Liver (tissue), 8 donors: ENCODE measurements at regions not wholly inside any gene's neighbourhood (a gene's known extent, or its start where the extent isn't known, plus 50 kb on each side); places are given as distances from the start of the nearest gene placed in this dataset.

Experiments used
- DNase-seq: peaks from one replicate; pipeline ENCODE4 v3.0.0-alpha.2; 2017; ENCODE audit warnings: low spot score
- H3K27ac ChIP-seq, 2 donors: one replicate each; pipeline ENCODE4 v1.7.0; 2013; ENCODE audit warnings: inconsistent platforms in 2 of 2, low read length in 2 of 2, control low read depth in 1 of 2, low read depth in 1 of 2, mild to moderate bottlenecking in 1 of 2
- H3K27me3 ChIP-seq, 4 donors: one replicate each; pipeline versions ENCODE4 v1.6.1 to v1.7.0; 2013; ENCODE audit warnings: low read length in 3 of 4, inconsistent platforms in 1 of 4, mild to moderate bottlenecking in 1 of 4, moderate library complexity in 1 of 4; ENCODE audit not compliant: control insufficient read depth in 4 of 4, insufficient read depth in 4 of 4
- H3K36me3 ChIP-seq, 4 donors: one replicate each; pipeline versions ENCODE4 v1.6.1 to v1.7.0; 2013; ENCODE audit warnings: low read length in 3 of 4, mild to moderate bottlenecking in 3 of 4, low read depth in 1 of 4, moderate library complexity in 1 of 4; ENCODE audit not compliant: control insufficient read depth in 4 of 4, insufficient read depth in 3 of 4
- H3K4me1 ChIP-seq, 4 donors: one replicate each; pipeline versions ENCODE4 v1.6.1 to v1.7.0; 2013; ENCODE audit warnings: low read length in 3 of 4, mild to moderate bottlenecking in 3 of 4, moderate library complexity in 1 of 4; ENCODE audit not compliant: control insufficient read depth in 4 of 4, insufficient read depth in 4 of 4
- H3K4me3 ChIP-seq, 3 donors: one replicate each; pipeline versions ENCODE4 v1.6.1 to v1.7.0; 2013; ENCODE audit warnings: low read length in 3 of 3, control low read depth in 1 of 3, low read depth in 1 of 3, mild to moderate bottlenecking in 1 of 3
- H3K9ac ChIP-seq, 2 donors: one replicate each; pipeline ENCODE4 v1.7.0; 2013; ENCODE audit warnings: low read length in 2 of 2, mild to moderate bottlenecking in 2 of 2, moderate library complexity in 2 of 2, control low read depth in 1 of 2, low read depth in 1 of 2
- H3K9me3 ChIP-seq, 4 donors: one replicate each; pipeline versions ENCODE4 v1.6.1 to v1.7.0; 2013; ENCODE audit warnings: low read length in 3 of 4; ENCODE audit not compliant: control insufficient read depth in 4 of 4
- ATF3 ChIP-seq: IDR thresholded peaks from 2 replicates; pipeline ENCODE4 v1.6.1; 2016; ENCODE audit warnings: antibody characterized with exemption
- CTCF ChIP-seq: fragments of 150-350 bp; IDR thresholded peaks from 2 replicates; pipeline ENCODE4 v1.5.1; 2017; ENCODE audit warnings: improper control_type of control experiment, low read depth, low read length; ENCODE audit not compliant: missing input control
- EGR1 ChIP-seq, 2 donors: IDR thresholded peaks; 2 replicates each; pipeline ENCODE4 v1.6.1; 2016 to 2018; ENCODE audit warnings: antibody characterized with exemption in 2 of 2, low read depth in 2 of 2
- FOXA1 ChIP-seq: IDR thresholded peaks from 2 replicates; pipeline ENCODE4 v1.6.1; 2016; ENCODE audit warnings: antibody characterized with exemption
- HNF4A ChIP-seq, 2 donors: conservative IDR thresholded peaks; 2 replicates each; pipeline ENCODE4 v1.6.1; 2016; ENCODE audit warnings: antibody characterized with exemption in 2 of 2, mild to moderate bottlenecking in 2 of 2
- JUND ChIP-seq, 2 donors: IDR thresholded peaks; 2 replicates each; pipeline ENCODE4 v1.6.1; 2016; ENCODE audit warnings: antibody characterized with exemption in 2 of 2
- MAX ChIP-seq: IDR thresholded peaks from 2 replicates; pipeline ENCODE4 v1.6.1; 2016; ENCODE audit warnings: antibody characterized with exemption
- RAD21 ChIP-seq, 2 donors: IDR thresholded peaks; 2 replicates each; pipeline ENCODE4 v1.6.1; 2016; ENCODE audit warnings: antibody characterized with exemption in 2 of 2, mild to moderate bottlenecking in 2 of 2
- REST ChIP-seq: IDR thresholded peaks from 2 replicates; pipeline ENCODE4 v1.6.1; 2016; ENCODE audit warnings: antibody characterized with exemption, mild to moderate bottlenecking
- SP1 ChIP-seq: IDR thresholded peaks from 2 replicates; pipeline ENCODE4 v1.6.1; 2018; ENCODE audit warnings: antibody characterized with exemption, mild to moderate bottlenecking
- WGBS: extraction: QIAGEN DNeasy Blood & Tissue Kit; methylation state at CpG from one replicate; pipeline ENCODE4 v1.1.7; 2013; 5-methylcytosine and 5-hydroxymethylcytosine counted together
- donor health status: healthy.
- donor health status: healthy.
- donor health status: healthy.
- donor health status: healthy.
- donor health status: healthy.

GRCh38 chr2:120943403-120944034 lies 207.9 kb downstream of the GLI2 start:
- 86% methylated on average over 9 of the region's 9 CpGs for WGBS

GRCh38 chr2:120944575-120944974 lies 208.9 kb downstream of the GLI2 start:
- 88% methylated on average over 8 of the region's 8 CpGs for WGBS
- no peaks in the 10 kb centered on the region for H3K27me3 ChIP-seq
- no peak for TF ChIP-seq MAX
- H3K36me3 ChIP-seq, result no peaks in the 10 kb centered on the region
- no peak overlapping the region for H3K27ac ChIP-seq
- no peak for DNase-seq
- no peak overlapping the region for H3K9ac ChIP-seq
- H3K4me3 ChIP-seq, result no peak overlapping the region
- no peaks in the 10 kb centered on the region for H3K4me1 ChIP-seq
- H3K9me3 ChIP-seq, result no peaks in the 10 kb centered on the region

More at GRCh38 chr2:120943403-120944034, 207.9 kb downstream of the GLI2 start:
- Histone ChIP-seq H3K27ac (no peak overlapping the region), H3K4me3 (no peak overlapping the region), H3K9ac (no peak overlapping the region), H3K9me3 (no peaks in the 10 kb centered on the region), H3K36me3 (no peaks in the 10 kb centered on the region), H3K4me1 (no peaks in the 10 kb centered on the region), H3K27me3 (no peaks in the 10 kb centered on the region)
- no peak for TF ChIP-seq RAD21 (IDR thresholded peaks at IDR 0.05)
- no peak for TF ChIP-seq FOXA1
- no peak for TF ChIP-seq HNF4A (conservative IDR thresholded peaks at IDR 0.05)
- TF ChIP-seq CTCF, result no peak
- no peak for TF ChIP-seq JUND (IDR thresholded peaks at IDR 0.05)
- no peak for TF ChIP-seq EGR1 (IDR thresholded peaks at IDR 0.05; ENCODE audit: low read depth in 2 of 2)
- TF ChIP-seq ATF3, result no peak
- TF ChIP-seq REST, result no peak
- no peak for DNase-seq

- no peaks in the 10 kb centered on the region for H3K4me1 ChIP-seq
- H3K4me3 ChIP-seq, result no peak overlapping the region
- H3K9me3 ChIP-seq, result no peaks in the 10 kb centered on the region
- no peak overlapping the region for H3K9ac ChIP-seq
- H3K27ac ChIP-seq, result no peak overlapping the region
- 79% methylated on average over 10 of the region's 10 CpGs for WGBS
- DNase-seq, result no peak
- TF ChIP-seq MAX (no peak), SP1 (no peak), HNF4A (conservative IDR thresholded peaks at IDR 0.05) (no peak)
- H3K36me3 ChIP-seq, result no peaks in the 10 kb centered on the region
- H3K27me3 ChIP-seq, result no peaks in the 10 kb centered on the region
Measured at GRCh38 chr2:120945091-120945490, 209.4 kb downstream of the GLI2 start.
